GM12878 (cell line): ENCODE measurements at regions not wholly inside any gene's neighbourhood (a gene's known extent, or its start where the extent isn't known, plus 50 kb on each side); places are given as distances from the start of the nearest gene placed in this dataset.

Experiments
- ATAC-seq: fragments of 200-7000 bp; cut with Tn5 transposase; 3 replicates; pipeline ENCODE4 v1.9.1; 2020; ENCODE audit warnings: mild to moderate bottlenecking, moderate library complexity
- BruUV-seq: library from RNA; stranded (reverse); fragments of 400-500 nt; replicated peaks from 2 replicates; lab custom pipeline; 2021; lab: Mats Ljungman, UMichigan
- CTCF ChIA-PET: fragments of 300-600 bp; sonication (Branson Sonifier 250); formaldehyde crosslinking; extraction: SDS; loops from one replicate; lab custom pipeline; 2021; ENCODE audit warnings: inconsistent platforms; lab: Yijun Ruan, JAX
- POLR2A ChIA-PET: fragments of 350-600 bp; formaldehyde crosslinking; extraction: SDS; loops from one replicate; lab custom pipeline; 2021; ENCODE audit warnings: inconsistent platforms; lab: Charles Lee
- RAD21 ChIA-PET: fragments of 300-600 bp; sonication (Branson Sonifier 250); formaldehyde crosslinking; loops from one replicate; lab custom pipeline; 2023; ENCODE audit warnings: antibody characterized with exemption; ENCODE audit not compliant: unreplicated experiment; lab: Charles Lee
- SMC1A ChIA-PET: fragments of 300-600 bp; sonication (Branson Sonifier 250); formaldehyde crosslinking; loops from one replicate; lab custom pipeline; 2023; ENCODE audit not compliant: unreplicated experiment, uncharacterized antibody; lab: Charles Lee
- DNase-seq: peaks from one replicate; pipeline ENCODE4 v3.0.0-alpha.2; 2011; ENCODE audit warnings: low read depth, low spot score
- FAIRE-seq: peaks from 3 replicates; lab custom pipeline; 2011; peaks lifted over from hg19 to GRCh38; lab: Jason Lieb, UNC
- H2AFZ ChIP-seq: 2 replicates; pipeline ENCODE4 v1.6.0; 2011; ENCODE audit warnings: low read depth, low read length, control low read depth; ENCODE audit not compliant: control insufficient read depth
- H3K27ac ChIP-seq: 2 replicates; pipeline ENCODE4 v1.5.1; 2011; ENCODE audit warnings: control low read depth; ENCODE audit not compliant: control insufficient read depth, insufficient read depth
- H3K27me3 ChIP-seq, 2 experiments: replicated peaks in 1 of 2; 2 replicates each; pipeline versions ENCODE4 v1.6.0 to v1.6.1; 2011; ENCODE audit warnings: low read length in 1 of 2; ENCODE audit not compliant: control insufficient read depth in 2 of 2, insufficient read depth in 2 of 2
- H3K36me3 ChIP-seq, 2 experiments: 2 replicates each; pipeline ENCODE4 v1.5.1; 2011; ENCODE audit warnings: low read length in 1 of 2; ENCODE audit not compliant: control insufficient read depth in 2 of 2, insufficient read depth in 2 of 2
- H3K4me1 ChIP-seq: 2 replicates; pipeline ENCODE4 v1.6.1; 2011; ENCODE audit warnings: mild to moderate bottlenecking, low read length, moderate library complexity, mixed read lengths; ENCODE audit not compliant: control insufficient read depth, insufficient read depth
- H3K4me2 ChIP-seq: 2 replicates; pipeline ENCODE4 v1.6.0; 2011; ENCODE audit warnings: control low read depth; ENCODE audit not compliant: control insufficient read depth, insufficient read depth
- H3K4me3 ChIP-seq: fragments of 200-600 bp; sonication (generic); 2 replicates; pipeline ENCODE4 v1.5.1; 2016
- H3K79me2 ChIP-seq: 2 replicates; pipeline ENCODE4 v1.6.0; 2011; ENCODE audit warnings: low read length; ENCODE audit not compliant: control insufficient read depth, insufficient read depth
- H3K9ac ChIP-seq: 2 replicates; pipeline ENCODE4 v1.8.0; 2011; ENCODE audit warnings: low read length, control low read depth, mixed read lengths; ENCODE audit not compliant: control insufficient read depth, insufficient read depth
- H3K9me3 ChIP-seq: replicated peaks from 3 replicates; pipeline ENCODE4 v1.5.1; 2011; ENCODE audit warnings: mild to moderate bottlenecking, low read length; ENCODE audit not compliant: control insufficient read depth, insufficient read depth
- H4K20me1 ChIP-seq: 2 replicates; pipeline ENCODE4 v1.6.0; 2011; ENCODE audit not compliant: control insufficient read depth, insufficient read depth
- ATF3 ChIP-seq: IDR thresholded peaks from 2 replicates; pipeline ENCODE4 v1.6.1; 2011; ENCODE audit warnings: low read depth, mild to moderate bottlenecking, low read length, moderate library complexity, borderline replicate concordance; ENCODE audit errors: extremely low read depth
- BHLHE40 ChIP-seq, 2 experiments: fragments of 450-650 bp in 1 of 2; IDR thresholded peaks; 2 replicates each; pipeline ENCODE4 v1.6.1; 2011 to 2017; ENCODE audit warnings: low read depth in 2 of 2, borderline replicate concordance in 1 of 2, improper control_type of control experiment in 1 of 2, low read length in 1 of 2, mild to moderate bottlenecking in 1 of 2
- BRCA1 ChIP-seq: IDR thresholded peaks from 2 replicates; pipeline ENCODE4 v1.6.1; 2011; ENCODE audit warnings: low read depth, low read length, improper control_type of control experiment
- CBX3 ChIP-seq: fragments of 200-600 bp; sonication (generic); IDR thresholded peaks from 2 replicates; pipeline ENCODE4 v1.6.1; 2016; ENCODE audit warnings: low read depth, borderline replicate concordance
- CEBPB ChIP-seq, 2 experiments: fragments of 150-350 bp in 1 of 2; IDR thresholded peaks; 2 replicates each; pipeline ENCODE4 v1.6.1; 2012 to 2014; ENCODE audit warnings: low read depth in 2 of 2, low read length in 2 of 2, borderline replicate concordance in 1 of 2, inconsistent platforms in 1 of 2
- CHD2 ChIP-seq: IDR thresholded peaks from 2 replicates; pipeline ENCODE4 v1.6.1; 2011; ENCODE audit warnings: low read depth, low read length, improper control_type of control experiment, borderline replicate concordance
- CHD4 ChIP-seq: fragments of 200-600 bp; sonication (generic); IDR thresholded peaks from 2 replicates; pipeline ENCODE4 v1.6.1; 2016; ENCODE audit warnings: mild to moderate bottlenecking
- FOXM1 ChIP-seq: IDR thresholded peaks from 2 replicates; pipeline ENCODE4 v1.6.1; 2012; ENCODE audit warnings: low read depth, mild to moderate bottlenecking, inconsistent platforms, low read length, moderate library complexity
- MAX ChIP-seq: IDR thresholded peaks from 2 replicates; pipeline ENCODE4 v1.6.1; 2012; ENCODE audit warnings: low read depth, low read length, improper control_type of control experiment
- NR2F1 ChIP-seq: fragments of 450-650 bp; conservative IDR thresholded peaks from 2 replicates; pipeline ENCODE4 v1.6.1; 2017; ENCODE audit warnings: mild to moderate bottlenecking
- SKIL ChIP-seq: fragments of 450-650 bp; IDR thresholded peaks from 2 replicates; pipeline ENCODE4 v1.6.1; 2017; ENCODE audit warnings: mild to moderate bottlenecking, low read depth, inconsistent platforms; ENCODE audit not compliant: poor library complexity, severe bottlenecking
- SRF ChIP-seq, 2 experiments: IDR thresholded peaks; 2 replicates each; pipeline ENCODE4 v1.6.1; 2011; ENCODE audit warnings: low read depth in 2 of 2, low read length in 2 of 2, mild to moderate bottlenecking in 1 of 2, moderate library complexity in 1 of 2
- SUPT20H ChIP-seq: IDR thresholded peaks from 2 replicates; pipeline ENCODE4 v1.6.1; 2011; ENCODE audit warnings: low read depth, mild to moderate bottlenecking, low read length, moderate library complexity, borderline replicate concordance; ENCODE audit not compliant: control insufficient read depth
- ZNF207 ChIP-seq: fragments of 450-650 bp; IDR thresholded peaks from 2 replicates; pipeline ENCODE4 v1.6.1; 2014; ENCODE audit warnings: antibody characterized with exemption, mild to moderate bottlenecking, borderline replicate concordance
- ZZZ3 ChIP-seq: IDR thresholded peaks from 2 replicates; pipeline ENCODE4 v1.6.1; 2011; ENCODE audit warnings: low read depth; ENCODE audit not compliant: control insufficient read depth, insufficient read length
- WGBS: methylation state at CpG from one replicate; pipeline ENCODE4 v1.1.6; 2016; ENCODE audit warnings: low lambda C conversion rate; ENCODE audit not compliant: insufficient replicate concordance, insufficient coverage; ENCODE audit errors: missing lambda C conversion rate; 5-methylcytosine and 5-hydroxymethylcytosine counted together
- in situ Hi-C: fragments of 300-500 bp; cut with MboI; formaldehyde crosslinking; loops from 9 replicates; pipeline ENCODE4 v1.14.3; 2018; ENCODE audit warnings: mixed read lengths
- intact Hi-C: fragments of 100-400 bp; cut with micrococcal nuclease; formaldehyde crosslinking; loops from one replicate; pipeline ENCODE4 v1.14.2; 2022; ENCODE audit not compliant: unreplicated experiment
- TF ChIP-seq, protein P1 (sequence below): fragments of 450-650 bp; IDR thresholded peaks from 2 replicates; pipeline ENCODE4 v1.6.1; 2016; ENCODE audit warnings: mild to moderate bottlenecking, moderate library complexity, borderline replicate concordance

DNA sequence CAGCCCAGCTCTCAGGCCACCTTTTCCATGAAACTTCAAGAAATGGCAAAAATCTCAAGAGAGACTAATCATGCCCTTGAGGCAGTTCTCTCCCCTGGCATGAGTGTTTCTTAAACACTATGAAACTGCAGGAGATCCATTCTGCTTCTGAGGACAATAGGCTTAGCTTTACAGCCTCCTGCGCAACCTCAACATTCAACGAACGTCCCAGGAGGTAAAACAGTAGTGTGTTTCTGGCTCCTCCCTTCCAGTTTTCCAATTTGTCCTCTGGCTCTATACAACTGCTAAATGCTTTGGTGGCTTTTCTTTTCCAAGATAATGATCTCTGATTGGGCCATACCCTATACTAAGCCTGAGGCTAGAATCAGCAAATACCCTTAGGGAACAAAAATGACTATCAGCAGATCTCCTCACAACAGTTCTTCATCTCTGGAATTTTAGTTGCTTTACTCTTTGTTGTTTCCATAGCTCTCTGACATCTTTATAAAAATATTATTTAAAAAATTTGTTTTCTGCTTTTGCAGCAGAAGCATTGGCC lies 87.0 kb upstream of the FAT1 start:
- no peak overlapping the region for H3K4me3 ChIP-seq
- H3K27me3 ChIP-seq = no peaks in the 10 kb centered on the region
- WGBS = 43% methylated on average over 3 of the region's 3 CpGs
- in situ Hi-C loops (no loop called here), intact Hi-C loops (no loop called here)
- FAIRE-seq (no peak), DNase-seq (no peak), ATAC-seq (no peak)
- H3K27ac ChIP-seq = no peak overlapping the region
- ChIA-PET POLR2A (no interaction called here), RAD21 (no interaction called here), SMC1A (no interaction called here), CTCF (no interaction called here)
- H4K20me1 ChIP-seq = no peaks in the 10 kb centered on the region
- BruUV-seq = no TSS peak
- H3K4me1 ChIP-seq = no peaks in the 10 kb centered on the region
- no peak overlapping the region for H3K9ac ChIP-seq
- H3K4me2 ChIP-seq = no peak overlapping the region
- H3K36me3 ChIP-seq = no peaks in the 10 kb centered on the region
- H3K9me3 ChIP-seq = no peaks in the 10 kb centered on the region
- no peak overlapping the region for H2AFZ ChIP-seq
- no peaks in the 10 kb centered on the region for H3K79me2 ChIP-seq
- TF ChIP-seq BHLHE40 (IDR thresholded peaks at IDR 0.05; ENCODE audit: borderline replicate concordance in 1 of 2, low read depth in 2 of 2, low read length in 1 of 2) (no peak), ATF3 (no peak), NR2F1 (no peak), SKIL (no peak), MAX (no peak), ZNF207 (no peak), CHD4 (no peak), CBX3 (no peak), SRF (IDR thresholded peaks at IDR 0.05; ENCODE audit: low read depth in 2 of 2, low read length in 2 of 2) (no peak), FOXM1 (no peak), SUPT20H (no peak), CEBPB (IDR thresholded peaks at IDR 0.05; ENCODE audit: borderline replicate concordance in 1 of 2, low read depth in 2 of 2, low read length in 2 of 2) (no peak), CHD2 (no peak), BRCA1 (no peak), ZZZ3 (no peak)
- TF ChIP-seq, protein P1, sequence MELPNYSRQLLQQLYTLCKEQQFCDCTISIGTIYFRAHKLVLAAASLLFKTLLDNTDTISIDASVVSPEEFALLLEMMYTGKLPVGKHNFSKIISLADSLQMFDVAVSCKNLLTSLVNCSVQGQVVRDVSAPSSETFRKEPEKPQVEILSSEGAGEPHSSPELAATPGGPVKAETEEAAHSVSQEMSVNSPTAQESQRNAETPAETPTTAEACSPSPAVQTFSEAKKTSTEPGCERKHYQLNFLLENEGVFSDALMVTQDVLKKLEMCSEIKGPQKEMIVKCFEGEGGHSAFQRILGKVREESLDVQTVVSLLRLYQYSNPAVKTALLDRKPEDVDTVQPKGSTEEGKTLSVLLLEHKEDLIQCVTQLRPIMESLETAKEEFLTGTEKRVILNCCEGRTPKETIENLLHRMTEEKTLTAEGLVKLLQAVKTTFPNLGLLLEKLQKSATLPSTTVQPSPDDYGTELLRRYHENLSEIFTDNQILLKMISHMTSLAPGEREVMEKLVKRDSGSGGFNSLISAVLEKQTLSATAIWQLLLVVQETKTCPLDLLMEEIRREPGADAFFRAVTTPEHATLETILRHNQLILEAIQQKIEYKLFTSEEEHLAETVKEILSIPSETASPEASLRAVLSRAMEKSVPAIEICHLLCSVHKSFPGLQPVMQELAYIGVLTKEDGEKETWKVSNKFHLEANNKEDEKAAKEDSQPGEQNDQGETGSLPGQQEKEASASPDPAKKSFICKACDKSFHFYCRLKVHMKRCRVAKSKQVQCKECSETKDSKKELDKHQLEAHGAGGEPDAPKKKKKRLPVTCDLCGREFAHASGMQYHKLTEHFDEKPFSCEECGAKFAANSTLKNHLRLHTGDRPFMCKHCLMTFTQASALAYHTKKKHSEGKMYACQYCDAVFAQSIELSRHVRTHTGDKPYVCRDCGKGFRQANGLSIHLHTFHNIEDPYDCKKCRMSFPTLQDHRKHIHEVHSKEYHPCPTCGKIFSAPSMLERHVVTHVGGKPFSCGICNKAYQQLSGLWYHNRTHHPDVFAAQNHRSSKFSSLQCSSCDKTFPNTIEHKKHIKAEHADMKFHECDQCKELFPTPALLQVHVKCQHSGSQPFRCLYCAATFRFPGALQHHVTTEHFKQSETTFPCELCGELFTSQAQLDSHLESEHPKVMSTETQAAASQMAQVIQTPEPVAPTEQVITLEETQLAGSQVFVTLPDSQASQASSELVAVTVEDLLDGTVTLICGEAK = no peak
